KG1 (cell line): ENCODE measurements at regions not wholly inside any gene's neighbourhood (a gene's known extent, or its start where the extent isn't known, plus 50 kb on each side); places are given as distances from the start of the nearest gene placed in this dataset.
A peak's percentile ranks its signal among the peaks of the same experiment; 100 is the strongest.

Source experiments
- DNase-seq: peaks from one replicate; lab custom pipeline; 2025; lab: John Stamatoyannopoulos, UW

DNA sequence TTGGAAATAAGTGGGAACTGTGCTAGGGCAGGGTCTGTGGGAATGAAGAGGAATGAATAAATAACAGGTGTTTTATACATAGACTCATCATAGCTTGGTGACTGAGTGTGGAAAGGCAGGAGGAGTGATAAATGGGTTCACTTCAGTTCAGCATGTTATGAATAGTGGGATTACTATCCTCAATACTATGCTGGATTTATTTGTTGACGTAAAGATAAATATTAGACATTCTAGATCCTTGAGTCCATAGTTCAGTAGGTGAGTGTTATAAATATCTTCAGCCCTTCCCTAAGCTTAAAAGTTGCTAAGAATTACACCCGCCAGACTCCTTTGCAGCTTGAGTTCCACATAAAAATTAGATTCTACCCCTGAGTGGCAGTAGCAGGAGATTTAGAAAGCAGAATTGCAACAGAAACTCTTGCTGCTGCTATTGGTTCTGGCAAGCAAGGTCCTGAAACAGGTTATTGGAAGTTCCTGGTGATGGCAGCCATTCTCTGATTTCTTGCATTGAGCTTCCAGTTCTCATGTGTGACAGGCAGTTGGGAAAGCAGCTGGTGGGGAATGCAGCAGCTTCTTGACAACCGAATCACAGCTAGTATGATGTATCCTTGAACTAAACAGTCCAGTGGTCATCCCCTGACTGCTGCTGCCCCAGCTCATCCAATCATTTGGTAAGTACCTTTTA lies 1558.9 kb downstream of the FAM181B start:
- DNase-seq: no peak

DNA sequence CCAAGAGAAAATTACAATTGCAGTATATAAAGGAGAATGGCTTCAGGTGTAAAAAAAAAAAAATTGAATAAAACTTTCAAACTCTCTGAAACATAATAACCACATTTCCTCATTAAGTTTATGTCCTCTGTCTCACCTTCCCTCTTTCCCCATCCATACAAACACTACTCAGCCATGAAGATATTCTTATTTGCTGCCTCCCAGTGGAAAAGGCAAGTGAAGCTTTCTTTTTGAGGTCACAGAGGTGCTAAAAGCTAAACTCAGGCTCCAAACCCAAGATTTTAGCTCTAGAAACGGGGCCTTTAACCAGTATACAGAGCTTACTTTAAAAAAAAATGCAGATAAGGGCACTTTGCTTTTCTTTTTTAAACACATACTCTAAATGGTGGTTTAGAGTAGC lies 1568.5 kb downstream of the FAM181B start:
- DNase-seq: no peak

GRCh38 chr11:81159900-81160299 lies 1573.8 kb downstream of the FAM181B start:
- DNase-seq: no peak

DNA sequence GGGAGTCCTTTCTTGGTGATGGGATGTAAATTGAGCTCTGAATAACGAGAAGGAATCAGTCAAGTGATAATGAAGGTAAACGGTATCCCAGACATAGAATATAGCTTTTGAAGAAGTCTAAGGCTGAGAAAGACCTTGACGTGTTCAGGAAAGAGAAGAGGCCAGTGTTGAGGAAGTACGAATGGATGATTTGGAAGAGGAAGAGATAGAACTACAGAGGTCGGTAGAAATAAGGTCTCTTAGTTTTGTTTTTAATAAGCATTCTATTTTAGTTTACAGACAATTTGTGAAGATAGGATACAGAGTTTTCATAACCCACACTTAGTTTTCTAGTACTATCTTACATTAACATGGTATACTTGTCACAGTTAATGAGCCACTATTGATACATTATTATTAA lies 1598.1 kb downstream of the FAM181B start:
- DNase-seq: no peak

DNA sequence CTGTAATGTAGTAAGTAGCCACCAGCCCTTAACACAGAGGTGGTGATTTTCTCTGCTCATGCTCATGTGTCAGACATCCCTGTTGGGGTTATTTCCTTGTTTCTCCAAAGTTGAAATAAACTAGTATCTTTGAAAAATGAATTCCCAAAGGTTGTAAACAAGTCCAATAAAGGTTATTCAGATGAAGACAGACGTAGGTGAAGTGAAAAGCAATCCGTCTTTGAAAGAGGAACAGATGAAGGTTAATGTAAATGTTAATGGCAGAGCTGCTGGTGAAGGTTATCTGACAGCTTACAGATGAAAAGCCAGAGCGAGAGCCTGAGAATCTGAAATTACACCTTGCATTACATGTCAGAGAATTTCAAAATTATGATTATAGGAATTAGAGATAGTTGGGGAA lies 1604.0 kb downstream of the FAM181B start:
- DNase-seq: no peak

DNA sequence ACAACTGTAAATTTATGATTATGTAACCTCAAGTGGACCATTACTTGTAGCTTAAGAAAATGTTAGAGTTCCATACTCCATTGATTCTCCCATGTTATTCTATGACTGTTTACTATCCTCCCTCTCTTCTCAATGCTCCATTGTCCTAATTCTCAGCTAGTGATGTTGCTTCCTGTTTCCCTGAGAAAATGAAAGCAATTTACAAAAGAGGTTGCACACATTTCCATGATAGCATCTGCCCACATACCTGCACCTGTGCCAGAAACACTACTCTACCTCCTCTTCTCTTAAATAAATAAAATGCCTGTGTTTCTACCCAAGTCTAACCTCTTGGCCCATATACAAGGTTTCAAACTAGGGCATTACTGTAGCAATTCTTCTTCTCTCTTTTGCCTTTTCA lies 1620.9 kb downstream of the FAM181B start:
- DNase-seq: no peak

DNA sequence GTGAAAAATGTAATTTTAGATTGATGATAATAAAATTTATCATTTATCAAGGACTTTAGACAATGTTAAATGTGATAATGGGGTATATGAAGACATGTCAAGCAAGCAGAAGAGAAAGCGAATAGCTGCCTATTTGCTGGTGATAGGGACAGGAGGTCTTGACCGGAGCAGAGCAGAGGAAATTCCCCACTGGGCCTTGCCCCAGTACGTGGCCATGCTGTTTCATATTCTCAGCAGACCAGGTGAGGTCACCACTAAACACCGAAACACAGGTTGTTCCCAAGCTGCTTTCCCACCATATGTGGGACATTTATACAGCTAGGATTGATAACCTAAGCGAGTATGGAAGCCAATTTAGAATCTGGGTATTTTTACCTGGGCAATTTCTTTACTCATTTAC lies 1629.6 kb downstream of the FAM181B start:
- no peak for DNase-seq

DNA sequence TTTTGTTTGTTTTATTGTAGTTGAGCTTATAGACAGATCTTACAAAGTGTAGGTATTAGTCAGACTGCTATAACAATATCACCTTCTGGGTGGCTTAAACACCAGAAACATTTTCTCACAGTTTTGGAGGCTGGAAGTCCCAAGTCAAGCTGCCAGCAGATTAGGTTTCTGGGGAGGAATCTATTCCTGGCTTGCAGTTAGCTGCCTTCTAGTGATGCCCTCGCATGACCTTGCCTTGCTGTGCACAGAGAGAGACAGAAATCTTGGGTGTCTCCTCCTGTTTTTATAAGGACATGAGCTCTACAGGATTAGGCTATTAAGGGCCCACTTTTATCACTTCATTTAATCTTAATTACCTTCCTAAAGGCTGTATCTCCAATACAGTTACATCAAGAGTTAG lies 1635.2 kb downstream of the FAM181B start:
- DNase-seq: no peak

GRCh38 chr11:81092522-81092921 lies 1641.1 kb downstream of the FAM181B start:
- DNase-seq: no peak

GRCh38 chr11:81089242-81089641 lies 1644.4 kb downstream of the FAM181B start:
- no peak for DNase-seq

- DNase-seq: no peak
Measured at GRCh38 chr11:81080476-81080875, 1639.6 kb upstream of the TENM4 start.

GRCh38 chr11:81072273-81072672 lies 1631.4 kb upstream of the TENM4 start:
- no peak for DNase-seq

DNA sequence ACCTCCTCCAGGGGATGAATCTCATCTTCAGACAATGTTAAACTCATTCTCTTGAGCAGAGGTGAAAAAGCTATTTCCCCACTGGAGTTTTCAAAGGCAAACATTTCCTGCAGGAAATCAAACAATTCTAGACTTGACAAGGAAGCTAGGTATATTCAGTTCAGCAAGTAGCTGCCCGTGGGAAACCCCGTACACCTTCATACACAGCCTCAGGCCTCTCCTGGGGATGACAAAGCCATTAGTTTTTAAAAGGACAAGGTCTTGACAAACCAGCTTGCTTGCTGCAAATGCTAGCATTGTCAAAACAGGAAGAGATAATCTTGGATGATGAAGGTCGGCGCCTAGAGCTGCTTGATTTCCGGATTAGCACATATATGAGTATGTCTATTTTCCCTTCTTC lies 1630.8 kb upstream of the TENM4 start:
- no peak for DNase-seq

GRCh38 chr11:81070948-81071347 lies 1630.1 kb upstream of the TENM4 start:
- DNase-seq: peak; percentile 53

DNA sequence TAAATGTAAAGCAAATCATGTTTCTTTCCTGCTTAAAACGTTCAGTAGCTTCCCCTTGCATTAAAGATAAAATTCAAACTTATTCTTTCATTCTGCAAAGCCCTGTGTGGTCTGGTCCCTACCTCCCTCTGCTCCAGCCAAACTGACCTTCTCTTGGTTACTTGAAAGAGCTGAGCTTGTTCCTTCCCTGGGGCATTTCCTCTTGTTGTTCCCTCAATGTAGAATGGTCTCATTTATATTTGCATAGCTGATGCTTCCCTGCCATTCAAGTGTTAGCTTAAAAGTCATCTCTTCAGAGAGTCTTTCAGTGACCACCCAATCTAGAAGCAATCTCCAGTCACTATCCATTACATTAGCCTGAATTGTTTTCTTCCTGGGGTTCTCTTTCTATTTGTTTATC lies 1618.5 kb upstream of the TENM4 start:
- no peak for DNase-seq

DNA sequence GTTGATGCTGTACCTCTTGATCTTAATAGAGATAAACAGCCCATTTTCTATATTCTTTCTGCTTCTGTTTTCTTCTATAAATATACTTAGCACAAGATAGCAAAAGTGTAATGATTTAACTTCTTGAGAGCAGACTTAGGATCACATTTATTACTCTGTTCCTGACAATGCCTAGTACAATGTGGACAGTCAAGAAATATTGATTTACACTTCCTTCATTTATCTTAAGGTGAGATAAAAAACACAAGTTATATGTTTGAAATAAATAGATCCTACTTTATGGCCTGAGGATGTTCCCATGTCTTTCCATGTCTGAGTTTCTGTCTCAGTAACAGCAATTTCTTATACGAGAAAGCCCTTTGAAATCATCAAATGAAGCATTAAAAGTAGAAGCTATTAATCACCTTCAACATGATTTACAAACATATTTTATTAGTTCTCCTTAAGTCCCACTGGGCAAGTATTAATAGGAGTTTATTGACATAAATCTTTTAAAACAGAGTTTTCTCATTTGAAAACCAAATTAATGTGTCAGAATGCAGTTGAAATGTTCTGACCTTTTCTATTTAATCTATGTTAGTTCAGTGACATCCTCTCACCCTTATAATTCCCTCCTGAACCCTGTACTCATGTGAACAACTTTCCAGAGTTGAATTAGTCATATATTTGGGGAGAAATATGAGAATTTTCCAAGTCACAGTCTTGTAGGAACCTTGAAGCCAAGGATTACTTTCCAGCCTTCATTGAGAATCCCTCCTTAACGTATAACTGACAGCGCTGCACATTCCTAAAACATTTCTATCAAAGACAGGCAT lies 1611.7 kb upstream of the TENM4 start:
- no peak for DNase-seq

- no peak for DNase-seq
Measured at GRCh38 chr11:81039916-81040524, 1599.2 kb upstream of the TENM4 start.

DNA sequence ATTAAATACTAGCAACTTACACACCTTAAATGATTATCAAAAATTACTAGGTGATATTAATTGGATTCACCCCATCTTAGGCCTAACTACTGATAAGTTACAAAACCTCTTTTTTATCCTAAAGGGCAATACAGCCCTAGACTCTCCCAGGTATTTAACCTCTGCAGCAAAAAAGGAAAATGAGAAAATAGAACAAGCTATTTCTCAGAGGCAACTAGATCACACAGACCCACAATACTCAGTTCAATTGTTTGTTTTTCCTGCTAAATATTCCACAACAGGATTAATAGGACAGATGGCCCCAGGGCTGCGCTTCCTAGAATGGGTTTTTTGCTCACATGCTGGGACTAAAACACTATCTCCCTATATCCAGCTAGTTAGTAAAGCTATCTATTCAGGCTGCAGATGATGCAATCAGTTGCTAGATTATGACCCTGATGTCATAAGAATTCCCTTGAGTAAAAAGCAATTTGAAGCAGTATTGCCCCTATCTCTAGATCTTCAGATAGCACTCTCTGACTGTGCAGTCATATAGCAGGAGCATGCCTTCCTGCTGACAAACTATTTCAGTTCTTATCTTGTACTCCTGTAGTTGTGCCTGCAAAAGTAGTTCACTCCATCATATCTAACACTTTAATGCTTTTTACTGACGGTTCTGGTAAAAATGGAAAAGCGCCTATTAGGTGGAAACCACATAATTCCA lies 1595.5 kb upstream of the TENM4 start:
- no peak for DNase-seq

DNA sequence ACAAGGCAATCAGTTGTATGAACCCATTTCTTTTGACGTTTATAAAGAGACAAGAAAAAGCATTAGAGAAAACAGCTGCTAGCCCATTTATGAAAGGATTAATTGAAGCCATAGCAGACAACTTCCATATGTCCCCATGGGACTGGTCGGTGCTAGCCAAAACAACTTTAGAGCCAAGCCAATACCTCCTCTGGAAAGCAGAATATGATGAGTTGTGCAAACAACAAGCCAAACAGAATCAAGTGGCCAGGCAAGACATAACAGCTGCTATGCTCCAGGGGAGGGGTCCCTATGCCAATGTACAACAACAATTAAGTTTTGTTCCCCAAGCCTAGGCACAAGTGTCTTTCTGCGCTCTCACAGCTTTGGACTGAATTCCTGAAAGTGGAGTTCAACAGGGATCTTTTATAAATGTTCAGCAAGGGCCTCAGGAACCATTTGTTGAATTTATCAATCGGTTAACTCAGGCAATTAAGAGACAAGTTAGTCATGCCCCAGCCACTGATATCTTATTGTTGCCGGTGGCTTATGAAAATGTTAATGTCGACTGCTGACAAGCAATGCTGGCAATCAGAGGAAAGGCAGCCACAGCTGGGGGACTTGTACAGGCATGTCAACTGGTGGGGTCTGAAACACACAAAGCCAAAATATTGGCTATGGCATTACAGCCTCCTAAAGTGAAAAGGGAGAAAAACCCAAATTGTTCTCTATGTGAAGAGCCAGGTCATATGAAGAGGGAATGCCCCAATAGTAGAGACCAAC lies 1593.1 kb upstream of the TENM4 start:
- no peak for DNase-seq

GRCh38 chr11:81032906-81033305 lies 1592.1 kb upstream of the TENM4 start:
- no peak for DNase-seq

DNA sequence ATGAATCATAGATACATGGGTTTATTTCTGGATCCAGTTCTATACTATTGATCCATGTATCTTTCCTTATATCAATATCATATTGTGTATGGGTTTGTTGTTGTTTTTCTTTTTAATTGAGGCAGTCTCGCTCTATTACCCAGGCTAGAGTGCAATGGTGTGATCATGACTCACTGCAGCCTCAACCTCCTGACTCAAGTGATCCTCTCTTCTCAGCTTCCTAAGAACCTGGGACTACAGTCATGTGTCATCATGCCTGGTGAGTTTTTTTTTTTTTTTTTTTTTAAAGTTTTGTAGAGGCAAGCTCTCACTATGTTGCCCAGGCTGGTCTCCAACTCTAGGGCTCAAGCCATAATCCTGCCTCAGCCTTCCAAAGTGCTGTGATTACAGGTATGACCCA lies 1589.4 kb upstream of the TENM4 start:
- no peak for DNase-seq

GRCh38 chr11:81026032-81026431 lies 1585.2 kb upstream of the TENM4 start:
- no peak for DNase-seq
